LHCN-M2 (cell line): ENCODE measurements at regions not wholly inside any gene's neighbourhood (a gene's known extent, or its start where the extent isn't known, plus 50 kb on each side); places are given as distances from the start of the nearest gene placed in this dataset.

Experiments used
- DNase-seq: peaks from one replicate; pipeline ENCODE4 v3.0.0-alpha.2; 2012; ENCODE audit warnings: low read depth

GRCh38 chr1:244192325-244192724 lies 141.2 kb downstream of the ZBTB18 start:
- no peak for DNase-seq

GRCh38 chr1:244196571-244197285 lies 145.6 kb downstream of the ZBTB18 start:
- no peak for DNase-seq

- DNase-seq, result no peak
These were observed 146.8 kb downstream of the ZBTB18 start for GRCh38 chr1:244197851-244198375.

GRCh38 chr1:244199902-244200301 lies 148.8 kb downstream of the ZBTB18 start:
- DNase-seq, result no peak

GRCh38 chr1:244200596-244200995 lies 149.5 kb downstream of the ZBTB18 start:
- DNase-seq, result no peak

- DNase-seq, result no peak
These were observed 150.7 kb downstream of the ZBTB18 start for GRCh38 chr1:244201750-244202149.

GRCh38 chr1:244204004-244204403 lies 152.9 kb downstream of the ZBTB18 start:
- no peak for DNase-seq

GRCh38 chr1:244205171-244205570 lies 154.1 kb downstream of the ZBTB18 start:
- DNase-seq, result no peak

GRCh38 chr1:244205906-244206305 lies 154.8 kb downstream of the ZBTB18 start:
- DNase-seq, result no peak

- DNase-seq, result no peak
These were observed 156.2 kb downstream of the ZBTB18 start for GRCh38 chr1:244207042-244207934.

- DNase-seq, result no peak
These were observed 156.8 kb downstream of the ZBTB18 start for GRCh38 chr1:244207935-244208244.

- DNase-seq, result no peak
These were observed 158.9 kb downstream of the ZBTB18 start for GRCh38 chr1:244209955-244210354.

GRCh38 chr1:244210884-244211558 lies 159.9 kb downstream of the ZBTB18 start:
- peak; percentile 33 for DNase-seq

GRCh38 chr1:244211559-244211944 lies 160.5 kb downstream of the ZBTB18 start:
- peak; percentile 42 for DNase-seq

- no peak for DNase-seq
These were observed 161.1 kb downstream of the ZBTB18 start for GRCh38 chr1:244212219-244212618.

- DNase-seq, result no peak
These were observed 161.9 kb downstream of the ZBTB18 start for GRCh38 chr1:244212797-244213475.

- DNase-seq, result peak; percentile 99
These were observed 163.2 kb downstream of the ZBTB18 start for GRCh38 chr1:244214009-244214967.

GRCh38 chr1:244216836-244217235 lies 165.8 kb downstream of the ZBTB18 start:
- DNase-seq, result no peak

GRCh38 chr1:244217711-244218110 lies 166.6 kb downstream of the ZBTB18 start:
- DNase-seq, result no peak

GRCh38 chr1:244218220-244218619 lies 167.1 kb downstream of the ZBTB18 start:
- DNase-seq, result no peak
